Skeletal muscle satellite cell (primary cell): ENCODE measurements at regions not wholly inside any gene's neighbourhood (a gene's known extent, or its start where the extent isn't known, plus 50 kb on each side); places are given as distances from the start of the nearest gene placed in this dataset.
"Not testable (repeated sequence)": the region's sequence is repeated elsewhere in the genome, so short reads cannot be mapped to it uniquely, and the experiment has no call there.

Source experiments
- H3K27me3 ChIP-seq: 2 replicates; pipeline ENCODE4 v1.7.0; 2013; ENCODE audit warnings: low read length; ENCODE audit not compliant: control insufficient read depth, insufficient read depth
- H3K36me3 ChIP-seq: 2 replicates; pipeline ENCODE4 v1.7.0; 2013; ENCODE audit warnings: mild to moderate bottlenecking, control low read depth, low read length; ENCODE audit not compliant: insufficient read depth
- H3K4me1 ChIP-seq: 2 replicates; pipeline ENCODE4 v1.7.0; 2013; ENCODE audit warnings: low read length; ENCODE audit not compliant: control insufficient read depth, insufficient read depth
- H3K4me2 ChIP-seq: 2 replicates; pipeline ENCODE4 v1.7.0; 2013; ENCODE audit warnings: mild to moderate bottlenecking, low read length
- H3K4me3 ChIP-seq: 2 replicates; pipeline ENCODE4 v1.7.0; 2013; ENCODE audit warnings: low read length
- H3K9ac ChIP-seq: 2 replicates; pipeline ENCODE4 v1.7.0; 2013; ENCODE audit warnings: mild to moderate bottlenecking, low read depth, low read length, moderate library complexity
- H3K9me3 ChIP-seq: replicated peaks from 2 replicates; pipeline ENCODE4 v1.7.0; 2013; ENCODE audit warnings: mild to moderate bottlenecking, control low read depth, low read length

DNA sequence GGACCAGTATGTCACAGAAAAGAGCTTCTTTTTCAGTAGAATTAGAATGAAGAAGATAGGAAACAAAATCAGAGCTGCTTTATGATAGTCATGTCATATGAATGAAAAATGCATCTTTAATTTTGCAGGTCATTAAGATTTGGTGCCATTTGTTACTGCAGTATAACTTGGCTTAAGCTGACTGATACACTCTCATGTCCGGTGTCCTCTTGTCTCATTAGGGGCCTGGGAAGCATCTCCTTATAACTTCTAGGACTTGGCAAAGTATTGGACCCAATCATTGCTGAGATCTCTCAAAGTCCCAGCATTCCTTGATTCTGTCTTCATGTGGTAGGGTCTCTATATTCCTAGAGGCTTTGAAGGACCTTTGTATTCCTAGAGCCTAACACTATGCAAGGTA is 559.4 kb downstream of the TOX3 start:
- Histone ChIP-seq H3K4me3 (no peak overlapping the region), H3K27me3 (no peaks in the 10 kb centered on the region), H3K4me2 (no peak overlapping the region), H3K9ac (no peak overlapping the region), H3K9me3 (no peaks in the 10 kb centered on the region), H3K4me1 (no peaks in the 10 kb centered on the region), H3K36me3 (no peaks in the 10 kb centered on the region)

GRCh38 chr16:51986717-51987116 is 560.2 kb downstream of the TOX3 start:
- no peak overlapping the region for H3K4me3 ChIP-seq
- H3K4me2 ChIP-seq: no peak overlapping the region
- no peaks in the 10 kb centered on the region for H3K9me3 ChIP-seq
- H3K36me3 ChIP-seq: no peaks in the 10 kb centered on the region
- no peak overlapping the region for H3K9ac ChIP-seq
- H3K4me1 ChIP-seq: no peaks in the 10 kb centered on the region
- H3K27me3 ChIP-seq: no peaks in the 10 kb centered on the region

GRCh38 chr16:51986301-51986700 is 560.6 kb downstream of the TOX3 start:
- H3K4me2 ChIP-seq: no peak overlapping the region
- no peaks in the 10 kb centered on the region for H3K4me1 ChIP-seq
- no peak overlapping the region for H3K4me3 ChIP-seq
- no peak overlapping the region for H3K9ac ChIP-seq
- H3K27me3 ChIP-seq: no peaks in the 10 kb centered on the region
- no peaks in the 10 kb centered on the region for H3K9me3 ChIP-seq
- no peaks in the 10 kb centered on the region for H3K36me3 ChIP-seq

GRCh38 chr16:51985126-51985525 is 561.8 kb downstream of the TOX3 start:
- H3K9ac ChIP-seq: no peak overlapping the region
- H3K4me2 ChIP-seq: no peak overlapping the region
- no peak overlapping the region for H3K4me3 ChIP-seq
- H3K36me3 ChIP-seq: no peaks in the 10 kb centered on the region
- no peaks in the 10 kb centered on the region for H3K4me1 ChIP-seq
- no peaks in the 10 kb centered on the region for H3K27me3 ChIP-seq
- no peaks in the 10 kb centered on the region for H3K9me3 ChIP-seq

- no peak overlapping the region for H3K4me2 ChIP-seq
- no peaks in the 10 kb centered on the region for H3K9me3 ChIP-seq
- H3K4me1 ChIP-seq: no peaks in the 10 kb centered on the region
- H3K4me3 ChIP-seq: no peak overlapping the region
- H3K36me3 ChIP-seq: no peaks in the 10 kb centered on the region
- no peaks in the 10 kb centered on the region for H3K27me3 ChIP-seq
- no peak overlapping the region for H3K9ac ChIP-seq
Measured at GRCh38 chr16:51984395-51984794, 562.5 kb downstream of the TOX3 start.

GRCh38 chr16:51982715-51983680 is 563.9 kb downstream of the TOX3 start:
- H3K4me3 ChIP-seq: no peak overlapping the region
- no peak overlapping the region for H3K9ac ChIP-seq

DNA sequence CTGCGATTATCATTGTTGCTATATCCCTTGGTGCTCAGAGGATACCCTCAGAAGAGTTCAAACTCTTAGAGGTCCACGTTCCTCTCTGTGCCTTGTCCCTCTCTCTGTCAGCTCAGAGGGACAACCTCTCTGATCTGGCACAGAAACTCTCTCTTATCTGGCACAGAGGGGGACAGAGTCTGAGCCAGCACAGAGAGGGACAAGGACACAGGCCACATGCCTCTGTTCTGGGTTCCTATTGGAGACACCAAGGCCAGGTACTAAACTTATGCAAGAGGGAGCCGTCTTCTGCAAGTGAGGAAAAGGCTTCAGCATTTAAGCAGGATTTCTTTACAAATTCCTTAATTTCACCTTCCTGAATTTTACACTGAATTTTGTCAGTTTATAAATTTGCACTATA is 565.2 kb downstream of the TOX3 start:
- no peaks in the 10 kb centered on the region for H3K9me3 ChIP-seq
- no peak overlapping the region for H3K4me3 ChIP-seq
- no peak overlapping the region for H3K4me2 ChIP-seq
- H3K4me1 ChIP-seq: no peaks in the 10 kb centered on the region
- no peak overlapping the region for H3K9ac ChIP-seq
- H3K27me3 ChIP-seq: no peaks in the 10 kb centered on the region
- no peaks in the 10 kb centered on the region for H3K36me3 ChIP-seq

More at GRCh38 chr16:51982715-51983680, 563.9 kb downstream of the TOX3 start:
- no peaks in the 10 kb centered on the region for H3K27me3 ChIP-seq
- H3K9me3 ChIP-seq: no peaks in the 10 kb centered on the region
- no peaks in the 10 kb centered on the region for H3K36me3 ChIP-seq
- no peaks in the 10 kb centered on the region for H3K4me1 ChIP-seq
- H3K4me2 ChIP-seq: no peak overlapping the region

DNA sequence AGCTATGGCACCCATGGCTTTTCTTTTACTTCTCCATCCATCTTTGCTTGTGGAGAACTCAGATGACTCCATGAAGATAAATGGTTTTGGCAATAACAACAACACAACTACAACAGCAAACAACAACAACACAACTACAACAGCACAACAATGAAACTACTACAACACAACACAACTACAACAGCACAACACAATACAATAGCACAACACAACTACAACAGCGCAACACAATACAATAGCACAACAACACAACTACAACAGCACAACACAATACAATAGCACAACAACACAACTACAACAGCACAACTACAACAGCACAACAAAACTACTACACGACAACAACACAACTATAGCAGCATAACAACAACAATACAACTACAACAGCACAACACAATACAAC is 569.4 kb downstream of the TOX3 start:
- not testable (repeated sequence) for H3K36me3 ChIP-seq, H3K4me1 ChIP-seq, H3K4me3 ChIP-seq, H3K9me3 ChIP-seq, H3K4me2 ChIP-seq, H3K9ac ChIP-seq, H3K27me3 ChIP-seq

DNA sequence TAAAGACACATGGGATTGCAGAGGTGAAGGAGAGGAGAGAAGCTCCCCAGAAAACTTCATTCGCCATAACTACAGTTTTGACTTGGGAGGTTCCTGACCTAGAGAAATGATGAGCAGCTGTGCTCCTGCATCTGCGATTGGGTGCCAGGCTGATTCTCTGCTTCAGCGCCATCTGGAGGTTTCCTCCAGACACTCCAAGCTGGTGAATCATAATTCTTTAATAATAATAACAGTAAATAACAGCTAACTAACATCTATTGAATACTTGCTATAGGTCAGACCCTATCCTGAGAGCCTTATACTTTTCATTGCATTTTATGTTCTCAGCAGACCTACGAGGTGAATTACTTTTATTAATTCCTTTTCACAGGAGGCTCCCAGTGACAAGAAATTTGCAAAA is 575.8 kb downstream of the TOX3 start:
- Histone ChIP-seq H3K9me3 (peaks cover 5% of the 10 kb centered on the region), H3K36me3 (no peaks in the 10 kb centered on the region), H3K4me2 (no peak overlapping the region), H3K9ac (no peak overlapping the region), H3K27me3 (no peaks in the 10 kb centered on the region), H3K4me3 (no peak overlapping the region), H3K4me1 (peaks cover 6% of the 10 kb centered on the region)

GRCh38 chr16:51968749-51969148 is 578.2 kb downstream of the TOX3 start:
- peak overlapping the region; percentile 35 for H3K9ac ChIP-seq
- no peak overlapping the region for H3K4me3 ChIP-seq
- peak overlapping the region; percentile 14 for H3K4me2 ChIP-seq
- H3K27me3 ChIP-seq: no peaks in the 10 kb centered on the region
- H3K9me3 ChIP-seq: peaks cover 5% of the 10 kb centered on the region
- H3K4me1 ChIP-seq: peaks cover 6% of the 10 kb centered on the region
- H3K36me3 ChIP-seq: no peaks in the 10 kb centered on the region

GRCh38 chr16:51967646-51968045 is 579.3 kb downstream of the TOX3 start:
- Histone ChIP-seq H3K4me1 (peaks cover 6% of the 10 kb centered on the region), H3K27me3 (no peaks in the 10 kb centered on the region), H3K9ac (no peak overlapping the region), H3K9me3 (peaks cover 5% of the 10 kb centered on the region), H3K36me3 (no peaks in the 10 kb centered on the region), H3K4me2 (no peak overlapping the region), H3K4me3 (no peak overlapping the region)

DNA sequence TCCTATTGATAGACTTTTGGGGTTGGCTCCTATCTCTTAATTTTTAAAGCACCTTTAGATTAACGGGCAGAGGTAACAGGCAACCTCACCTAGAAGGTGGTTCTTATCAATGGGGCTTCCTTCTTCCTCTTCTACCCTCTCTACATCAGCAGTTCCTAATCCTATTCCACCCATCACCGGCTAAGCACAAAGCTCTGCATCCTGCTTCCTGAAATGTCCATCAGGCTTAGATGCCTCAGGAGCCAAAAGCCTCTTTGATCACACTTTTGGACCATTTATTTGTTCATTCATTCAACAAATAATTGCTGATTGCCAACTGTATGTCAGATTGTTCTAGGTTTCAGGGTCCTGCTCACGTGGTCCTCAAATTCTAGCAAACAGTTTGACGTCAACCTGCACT is 586.0 kb downstream of the TOX3 start:
- Histone ChIP-seq H3K4me1 (no peaks in the 10 kb centered on the region), H3K4me2 (no peak overlapping the region), H3K9me3 (no peaks in the 10 kb centered on the region), H3K4me3 (no peak overlapping the region), H3K27me3 (no peaks in the 10 kb centered on the region), H3K9ac (no peak overlapping the region), H3K36me3 (no peaks in the 10 kb centered on the region)
